ENCODE measurements at regions not wholly inside any gene's neighbourhood (a gene's known extent, or its start where the extent isn't known, plus 50 kb on each side); places are given as distances from the start of the nearest gene placed in this dataset.

DNA sequence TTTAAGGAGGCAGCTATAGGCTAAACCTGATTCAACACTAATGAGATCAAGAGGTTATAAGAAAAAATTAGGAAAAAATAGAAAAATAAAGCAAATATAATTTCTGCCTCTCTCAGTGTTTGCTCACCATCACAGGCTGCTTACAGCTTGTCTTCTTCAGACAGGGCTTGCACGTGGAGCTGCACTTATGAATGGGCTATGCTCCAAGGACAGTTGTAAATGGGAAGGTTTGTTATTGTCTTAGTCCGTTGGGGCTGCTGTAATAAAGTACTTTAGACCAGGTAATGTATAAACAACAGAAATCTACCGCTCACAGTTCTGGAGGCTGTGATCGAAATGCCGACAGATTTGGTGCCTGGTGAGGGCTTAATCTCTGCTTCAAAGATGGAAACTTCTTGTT, 219.8 kb downstream of the NEBL start:
- no peaks in the 10 kb centered on the region for H3K9me3 ChIP-seq
- intact Hi-C loops (cut with DNase I) = no loop called here
- no peaks in the 10 kb centered on the region for H3K36me3 ChIP-seq
- TF ChIP-seq POLR2A (IDR thresholded peaks at IDR 0.05) = no peak
- TF ChIP-seq, protein P1, sequence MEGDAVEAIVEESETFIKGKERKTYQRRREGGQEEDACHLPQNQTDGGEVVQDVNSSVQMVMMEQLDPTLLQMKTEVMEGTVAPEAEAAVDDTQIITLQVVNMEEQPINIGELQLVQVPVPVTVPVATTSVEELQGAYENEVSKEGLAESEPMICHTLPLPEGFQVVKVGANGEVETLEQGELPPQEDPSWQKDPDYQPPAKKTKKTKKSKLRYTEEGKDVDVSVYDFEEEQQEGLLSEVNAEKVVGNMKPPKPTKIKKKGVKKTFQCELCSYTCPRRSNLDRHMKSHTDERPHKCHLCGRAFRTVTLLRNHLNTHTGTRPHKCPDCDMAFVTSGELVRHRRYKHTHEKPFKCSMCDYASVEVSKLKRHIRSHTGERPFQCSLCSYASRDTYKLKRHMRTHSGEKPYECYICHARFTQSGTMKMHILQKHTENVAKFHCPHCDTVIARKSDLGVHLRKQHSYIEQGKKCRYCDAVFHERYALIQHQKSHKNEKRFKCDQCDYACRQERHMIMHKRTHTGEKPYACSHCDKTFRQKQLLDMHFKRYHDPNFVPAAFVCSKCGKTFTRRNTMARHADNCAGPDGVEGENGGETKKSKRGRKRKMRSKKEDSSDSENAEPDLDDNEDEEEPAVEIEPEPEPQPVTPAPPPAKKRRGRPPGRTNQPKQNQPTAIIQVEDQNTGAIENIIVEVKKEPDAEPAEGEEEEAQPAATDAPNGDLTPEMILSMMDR (IDR thresholded peaks at IDR 0.05) = no peak
- H3K27ac ChIP-seq = no peak overlapping the region
- no peak overlapping the region for H3K4me3 ChIP-seq
- H3K27me3 ChIP-seq = no peaks in the 10 kb centered on the region
- no peaks in the 10 kb centered on the region for H3K4me1 ChIP-seq
- no peak for DNase-seq
- ATAC-seq = no peak
- 73% methylated on average over 5 of the region's 5 CpGs for WGBS (ENCODE audit: insufficient coverage, low coverage, low lambda C conversion rate, missing lambda C conversion rate)

- intact Hi-C loops (cut with DNase I) = no loop called here
- H3K27me3 ChIP-seq = no peaks in the 10 kb centered on the region
- WGBS (ENCODE audit: insufficient coverage, low coverage, low lambda C conversion rate, missing lambda C conversion rate) = 0% methylated on average over 1 of the region's 1 CpG
Observed at GRCh38 chr10:20674926-20675325, 222.2 kb downstream of the NEBL start.

GRCh38 chr10:20673175-20673574, 223.9 kb downstream of the NEBL start:
- DNase-seq = no peak
- Histone ChIP-seq H3K27me3 (no peaks in the 10 kb centered on the region), H3K4me3 (no peak overlapping the region), H3K9me3 (no peaks in the 10 kb centered on the region), H3K27ac (no peak overlapping the region), H3K36me3 (no peaks in the 10 kb centered on the region), H3K4me1 (no peaks in the 10 kb centered on the region)
- no peak for ATAC-seq
- no peak for TF ChIP-seq POLR2A (IDR thresholded peaks at IDR 0.05)
- TF ChIP-seq, protein P1 (IDR thresholded peaks at IDR 0.05) = no peak
- intact Hi-C loops (cut with DNase I) = no loop called here
- WGBS (ENCODE audit: insufficient coverage, low coverage, low lambda C conversion rate, missing lambda C conversion rate) = 46% methylated on average over 4 of the region's 4 CpGs

More at GRCh38 chr10:20674926-20675325, 222.2 kb downstream of the NEBL start:
- ATAC-seq (no peak), DNase-seq (no peak)
- Histone ChIP-seq H3K4me1 (no peaks in the 10 kb centered on the region), H3K4me3 (no peak overlapping the region), H3K9me3 (no peaks in the 10 kb centered on the region), H3K27ac (no peak overlapping the region), H3K36me3 (no peaks in the 10 kb centered on the region)
- TF ChIP-seq, protein P1 (IDR thresholded peaks at IDR 0.05) = no peak
- no peak for TF ChIP-seq POLR2A (IDR thresholded peaks at IDR 0.05)

- Histone ChIP-seq H3K36me3 (no peaks in the 10 kb centered on the region), H3K27ac (no peak overlapping the region), H3K4me3 (no peak overlapping the region), H3K9me3 (no peaks in the 10 kb centered on the region), H3K27me3 (no peaks in the 10 kb centered on the region), H3K4me1 (no peaks in the 10 kb centered on the region)
- TF ChIP-seq POLR2A (IDR thresholded peaks at IDR 0.05) = no peak
- TF ChIP-seq, protein P1 (IDR thresholded peaks at IDR 0.05) = no peak
- 50% methylated on average over 5 of the region's 5 CpGs for WGBS (ENCODE audit: insufficient coverage, low coverage, low lambda C conversion rate, missing lambda C conversion rate)
- ATAC-seq (no peak), DNase-seq (no peak)
- intact Hi-C loops (cut with DNase I) = no loop called here
Observed at GRCh38 chr10:20672741-20673140, 224.4 kb downstream of the NEBL start.

DNA sequence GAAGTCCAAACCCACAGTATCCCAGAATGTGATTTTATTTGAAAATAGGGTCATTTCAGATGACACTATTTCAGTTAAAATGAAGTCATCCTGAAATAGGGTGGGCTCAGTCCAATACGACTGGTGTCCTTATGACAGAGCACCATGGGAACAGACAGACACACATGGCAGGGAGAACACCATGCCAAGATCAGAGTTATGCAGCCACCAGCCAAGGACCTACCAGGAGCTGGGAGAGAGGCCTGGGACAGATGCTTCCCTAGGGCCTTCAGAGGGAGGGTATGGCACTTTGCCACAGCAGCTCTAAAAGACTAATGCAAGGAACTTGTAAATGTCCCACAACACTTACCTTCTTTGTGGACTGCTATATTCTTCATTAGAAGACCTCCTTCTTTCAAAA, 226.5 kb downstream of the NEBL start:
- no peaks in the 10 kb centered on the region for H3K27me3 ChIP-seq
- ATAC-seq = no peak
- TF ChIP-seq, protein P1 (IDR thresholded peaks at IDR 0.05) = no peak
- no peak for TF ChIP-seq POLR2A (IDR thresholded peaks at IDR 0.05)
- H3K36me3 ChIP-seq = no peaks in the 10 kb centered on the region
- no peaks in the 10 kb centered on the region for H3K4me1 ChIP-seq
- no peak for DNase-seq
- H3K9me3 ChIP-seq = no peaks in the 10 kb centered on the region
- intact Hi-C loops (cut with DNase I) = no loop called here
- H3K27ac ChIP-seq = no peak overlapping the region
- H3K4me3 ChIP-seq = no peak overlapping the region
- 67% methylated on average over 1 of the region's 1 CpG for WGBS (ENCODE audit: insufficient coverage, low coverage, low lambda C conversion rate, missing lambda C conversion rate)

Measured in right lobe of liver (tissue), 6 donors.